ENCODE measurements at regions not wholly inside any gene's neighbourhood (a gene's known extent, or its start where the extent isn't known, plus 50 kb on each side); places are given as distances from the start of the nearest gene placed in this dataset.

DNA sequence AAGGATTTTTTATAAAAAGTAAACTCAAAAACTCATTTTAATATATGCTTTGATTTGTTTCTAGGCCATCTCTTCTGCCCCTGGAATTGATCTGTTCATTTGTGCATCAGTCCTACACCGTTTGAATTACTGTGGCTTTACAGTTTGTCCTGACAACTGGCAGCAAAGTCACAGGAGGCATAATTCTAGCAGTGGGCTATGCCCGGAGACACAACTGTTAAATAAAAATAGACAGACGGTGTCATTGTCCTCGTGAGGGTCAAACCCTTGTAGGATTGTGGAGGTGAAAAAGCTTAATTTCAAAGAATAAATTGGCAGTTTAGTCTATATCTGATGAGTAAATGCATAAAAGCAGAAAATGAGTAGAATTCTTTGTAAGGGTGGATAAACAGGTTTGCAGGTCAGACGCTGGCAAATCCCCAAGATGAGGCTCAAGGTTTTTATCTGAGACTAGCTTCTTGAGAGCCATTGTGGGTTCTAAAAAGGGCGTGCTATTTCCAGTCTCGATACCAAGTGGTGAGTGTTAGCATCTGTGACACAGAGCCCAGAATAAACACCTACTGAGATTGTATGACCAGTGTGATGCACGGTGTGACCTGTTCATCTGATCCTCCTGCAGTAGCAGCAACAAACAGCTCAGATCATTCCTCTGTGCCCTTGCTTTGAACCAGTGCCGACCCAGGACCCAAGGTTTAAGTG lies 51.5 kb upstream of the SLCO3A1 start:
- TF ChIP-seq, protein P1, sequence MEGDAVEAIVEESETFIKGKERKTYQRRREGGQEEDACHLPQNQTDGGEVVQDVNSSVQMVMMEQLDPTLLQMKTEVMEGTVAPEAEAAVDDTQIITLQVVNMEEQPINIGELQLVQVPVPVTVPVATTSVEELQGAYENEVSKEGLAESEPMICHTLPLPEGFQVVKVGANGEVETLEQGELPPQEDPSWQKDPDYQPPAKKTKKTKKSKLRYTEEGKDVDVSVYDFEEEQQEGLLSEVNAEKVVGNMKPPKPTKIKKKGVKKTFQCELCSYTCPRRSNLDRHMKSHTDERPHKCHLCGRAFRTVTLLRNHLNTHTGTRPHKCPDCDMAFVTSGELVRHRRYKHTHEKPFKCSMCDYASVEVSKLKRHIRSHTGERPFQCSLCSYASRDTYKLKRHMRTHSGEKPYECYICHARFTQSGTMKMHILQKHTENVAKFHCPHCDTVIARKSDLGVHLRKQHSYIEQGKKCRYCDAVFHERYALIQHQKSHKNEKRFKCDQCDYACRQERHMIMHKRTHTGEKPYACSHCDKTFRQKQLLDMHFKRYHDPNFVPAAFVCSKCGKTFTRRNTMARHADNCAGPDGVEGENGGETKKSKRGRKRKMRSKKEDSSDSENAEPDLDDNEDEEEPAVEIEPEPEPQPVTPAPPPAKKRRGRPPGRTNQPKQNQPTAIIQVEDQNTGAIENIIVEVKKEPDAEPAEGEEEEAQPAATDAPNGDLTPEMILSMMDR (IDR thresholded peaks at IDR 0.05; ENCODE audit: low read depth, low read length, missing control alignments), result no peak
- in situ Hi-C loops (cut with HindIII; ENCODE audit: low sequenced_read_pairs), result no loop called here
- no peak for DNase-seq (ENCODE audit: low read depth)
- no peak overlapping the region for H3K4me3 ChIP-seq (ENCODE audit: low read depth, low read length)

DNA sequence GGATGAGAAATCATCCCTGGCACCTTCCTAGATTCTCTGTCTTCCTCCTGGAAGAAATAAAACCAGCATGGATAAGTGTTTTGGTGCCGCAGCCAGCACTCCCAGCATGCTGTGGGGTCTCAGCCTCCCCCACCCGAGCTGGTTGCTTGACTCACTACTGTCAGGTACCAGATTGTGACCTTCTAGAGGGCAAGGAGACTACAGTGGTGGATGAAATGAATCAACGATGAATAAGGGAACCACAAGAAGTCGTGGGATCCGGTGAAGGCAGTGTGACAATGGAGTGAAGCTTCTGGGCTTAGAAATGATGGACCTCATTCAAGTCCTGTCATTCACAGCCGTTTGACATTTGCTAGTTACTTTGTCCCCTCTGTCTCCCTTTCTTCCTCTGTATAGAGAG lies 50.2 kb upstream of the SLCO3A1 start:
- DNase-seq (ENCODE audit: low read depth), result no peak
- TF ChIP-seq, protein P1 (IDR thresholded peaks at IDR 0.05; ENCODE audit: low read depth, low read length, missing control alignments), result no peak
- in situ Hi-C loops (cut with HindIII; ENCODE audit: low sequenced_read_pairs), result no loop called here
- H3K4me3 ChIP-seq (ENCODE audit: low read depth, low read length), result no peak overlapping the region
